HEK293T (cell line): ENCODE measurements at regions not wholly inside any gene's neighbourhood (a gene's known extent, or its start where the extent isn't known, plus 50 kb on each side); places are given as distances from the start of the nearest gene placed in this dataset.

Experiments
- ARNT ChIP-seq: fragments of 450-650 bp; IDR thresholded peaks from 2 replicates; pipeline ENCODE4 v1.6.1; 2017; ENCODE audit warnings: mild to moderate bottlenecking
- BHLHE40 ChIP-seq: fragments of 450-650 bp; IDR thresholded peaks from 2 replicates; pipeline ENCODE4 v1.6.1; 2016; ENCODE audit warnings: mild to moderate bottlenecking, moderate library complexity, borderline replicate concordance
- CTBP1 ChIP-seq: fragments of 450-650 bp; IDR thresholded peaks from 2 replicates; pipeline ENCODE4 v1.6.1; 2016; ENCODE audit warnings: borderline replicate concordance
- ELF4 ChIP-seq: fragments of 450-650 bp; IDR thresholded peaks from 2 replicates; pipeline ENCODE4 v1.6.1; 2017; ENCODE audit warnings: antibody characterized with exemption
- FOXA1 ChIP-seq: fragments of 450-650 bp; IDR thresholded peaks from 2 replicates; pipeline ENCODE4 v1.6.1; 2016; ENCODE audit warnings: mild to moderate bottlenecking
- FOXK2 ChIP-seq: fragments of 450-650 bp; IDR thresholded peaks from 2 replicates; pipeline ENCODE4 v1.6.1; 2016; ENCODE audit warnings: mild to moderate bottlenecking
- FOXM1 ChIP-seq: fragments of 450-650 bp; IDR thresholded peaks from 2 replicates; pipeline ENCODE4 v1.6.1; 2017; ENCODE audit warnings: mild to moderate bottlenecking, borderline replicate concordance
- HDGF ChIP-seq: fragments of 450-650 bp; IDR thresholded peaks from 2 replicates; pipeline ENCODE4 v1.6.1; 2017; ENCODE audit warnings: antibody characterized with exemption, borderline replicate concordance
- L3MBTL2 ChIP-seq: fragments of 450-650 bp; conservative IDR thresholded peaks from 2 replicates; pipeline ENCODE4 v1.6.1; 2016; ENCODE audit warnings: mild to moderate bottlenecking
- NFRKB ChIP-seq: fragments of 450-650 bp; IDR thresholded peaks from 2 replicates; pipeline ENCODE4 v1.6.1; 2016; ENCODE audit warnings: mild to moderate bottlenecking, moderate library complexity
- PKNOX1 ChIP-seq: fragments of 450-650 bp; IDR thresholded peaks from 2 replicates; pipeline ENCODE4 v1.6.1; 2016
- SP1 ChIP-seq: fragments of 450-650 bp; IDR thresholded peaks from 2 replicates; pipeline ENCODE4 v1.6.1; 2017
- SUZ12 ChIP-seq: fragments of 450-650 bp; IDR thresholded peaks from 2 replicates; pipeline ENCODE4 v1.6.1; 2016; ENCODE audit warnings: mild to moderate bottlenecking
- TARDBP ChIP-seq: fragments of 450-650 bp; IDR thresholded peaks from 2 replicates; pipeline ENCODE4 v1.6.1; 2016

DNA sequence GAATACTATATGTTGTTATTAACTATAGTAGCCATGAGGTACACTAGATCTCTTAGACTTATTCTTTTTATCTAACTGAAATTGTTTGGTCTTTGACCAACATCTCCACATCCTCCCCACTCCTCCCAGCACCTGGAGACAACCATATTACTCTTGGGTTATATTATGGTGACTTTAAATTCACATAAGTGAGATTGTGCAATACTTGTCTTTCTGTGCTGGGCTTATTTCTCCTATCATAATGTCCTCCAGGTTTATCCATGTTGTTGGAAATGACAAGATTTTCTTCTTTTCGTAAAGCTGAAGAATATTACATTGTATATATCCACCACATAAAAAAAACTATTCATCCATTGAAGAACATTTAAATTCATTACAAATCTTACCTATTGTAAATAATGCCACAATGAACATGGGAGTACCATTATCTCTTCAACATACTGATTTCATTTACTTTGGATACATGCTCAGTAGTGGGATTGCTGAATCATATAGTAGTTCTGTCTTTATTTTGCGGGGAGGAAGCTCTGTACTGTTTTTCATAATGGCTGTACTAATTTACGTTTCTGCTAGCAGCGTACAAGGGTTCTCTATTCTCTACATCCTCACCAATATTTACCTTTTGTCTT is 159.2 kb upstream of the SCN7A start:
- TF ChIP-seq BHLHE40 (no peak), SP1 (no peak), TARDBP (no peak), FOXK2 (no peak), NFRKB (no peak), ARNT (no peak), PKNOX1 (no peak), SUZ12 (no peak), CTBP1 (no peak), FOXM1 (no peak), FOXA1 (no peak), HDGF (no peak), ELF4 (no peak), L3MBTL2 (no peak)
